Right lobe of liver (tissue), 4 donors: ENCODE measurements at regions not wholly inside any gene's neighbourhood (a gene's known extent, or its start where the extent isn't known, plus 50 kb on each side); places are given as distances from the start of the nearest gene placed in this dataset.

ENCODE experiments used
- CTCF ChIP-seq, 4 donors: fragments of 200-600 bp in 3 of 4; fragments of 450-650 bp in 1 of 4; IDR thresholded peaks; one replicate each; pipeline versions ENCODE4 v1.5.1 to v1.8.0; 2016 to 2022; ENCODE audit warnings: antibody characterized with exemption in 4 of 4, mild to moderate bottlenecking in 2 of 4
- POLR2A ChIP-seq: fragments of 450-650 bp; IDR thresholded peaks from one replicate; pipeline ENCODE4 v1.6.1; 2017; ENCODE audit warnings: antibody characterized with exemption, mild to moderate bottlenecking
- donor health status: DM: no; HTN: no; CAD: no.
- donor health status: DM: no; HTN: no; CAD: no.
- donor health status: DM: no; HTN: yes; CAD: no.

GRCh38 chr11:87437133-87437843 is 399.6 kb downstream of the TMEM135 start:
- no peak for TF ChIP-seq CTCF (IDR thresholded peaks at IDR 0.05)
- TF ChIP-seq POLR2A = no peak
